LNCAP (cell line): ENCODE measurements at regions not wholly inside any gene's neighbourhood (a gene's known extent, or its start where the extent isn't known, plus 50 kb on each side); places are given as distances from the start of the nearest gene placed in this dataset.

Source experiments
- CTCF ChIP-seq: fragments of 450-650 bp; IDR thresholded peaks from 2 replicates; pipeline ENCODE4 v1.5.1; 2017; ENCODE audit warnings: mild to moderate bottlenecking

- TF ChIP-seq CTCF = no peak
These were observed 133.8 kb downstream of the HHIPL2 start for GRCh38 chr1:222413991-222414549.

GRCh38 chr1:222413436-222413835 lies 134.5 kb downstream of the HHIPL2 start:
- TF ChIP-seq CTCF = no peak

- TF ChIP-seq CTCF = no peak
These were observed 143.2 kb downstream of the HHIPL2 start for GRCh38 chr1:222404710-222405109.

- TF ChIP-seq CTCF = no peak
These were observed 148.7 kb downstream of the HHIPL2 start for GRCh38 chr1:222399197-222399596.

GRCh38 chr1:222394224-222394623 lies 153.7 kb downstream of the HHIPL2 start:
- no peak for TF ChIP-seq CTCF

GRCh38 chr1:222392556-222392955 lies 155.3 kb downstream of the HHIPL2 start:
- no peak for TF ChIP-seq CTCF

GRCh38 chr1:222390181-222390580 lies 157.7 kb downstream of the HHIPL2 start:
- no peak for TF ChIP-seq CTCF
